Nephron progenitor cell (in vitro differentiated cells): ENCODE measurements at regions not wholly inside any gene's neighbourhood (a gene's known extent, or its start where the extent isn't known, plus 50 kb on each side); places are given as distances from the start of the nearest gene placed in this dataset.

Experiments used
- DNase-seq: peaks from one replicate; pipeline ENCODE4 v3.0.0; 2021
- H3K27ac Mint-ChIP-seq: 2 replicates; pipeline ENCODE4 v1.8.0; 2021; ENCODE audit warnings: mild to moderate bottlenecking, moderate library complexity, mixed read lengths
- H3K27me3 Mint-ChIP-seq: 2 replicates; pipeline ENCODE4 v1.8.0; 2021; ENCODE audit warnings: mild to moderate bottlenecking, low read depth, mixed read lengths; ENCODE audit not compliant: poor library complexity
- H3K36me3 Mint-ChIP-seq: 2 replicates; pipeline ENCODE4 v1.8.0; 2021; ENCODE audit warnings: low read depth, mixed read lengths
- H3K4me1 Mint-ChIP-seq: 2 replicates; pipeline ENCODE4 v1.8.0; 2021; ENCODE audit warnings: mixed read lengths
- H3K4me3 Mint-ChIP-seq: 2 replicates; pipeline ENCODE4 v1.8.0; 2021; ENCODE audit warnings: mild to moderate bottlenecking, moderate library complexity, mixed read lengths
- H3K9me3 Mint-ChIP-seq: 2 replicates; pipeline ENCODE4 v1.8.0; 2021; ENCODE audit warnings: mild to moderate bottlenecking, moderate library complexity, mixed read lengths
- CTCF ChIP-seq: fragments of 200-600 bp; sonication (generic); IDR thresholded peaks from 2 replicates; pipeline ENCODE4 v1.5.0; 2021; ENCODE audit warnings: antibody characterized with exemption

- DNase-seq: no peak
- no peaks in the 10 kb centered on the region for H3K36me3 Mint-ChIP-seq
- H3K9me3 Mint-ChIP-seq: no peaks in the 10 kb centered on the region
- H3K27ac Mint-ChIP-seq: peak overlapping the region; percentile 24
- H3K4me3 Mint-ChIP-seq: no peak overlapping the region
- peaks cover 51% of the 10 kb centered on the region for H3K4me1 Mint-ChIP-seq
- TF ChIP-seq CTCF: no peak
- H3K27me3 Mint-ChIP-seq: peaks cover 4% of the 10 kb centered on the region
Observed at GRCh38 chr10:118214776-118215175, 127.3 kb downstream of the FAM204A start.

GRCh38 chr10:118213436-118213835, 128.7 kb downstream of the FAM204A start:
- no peaks in the 10 kb centered on the region for H3K9me3 Mint-ChIP-seq
- peaks cover 57% of the 10 kb centered on the region for H3K4me1 Mint-ChIP-seq
- DNase-seq: no peak
- no peaks in the 10 kb centered on the region for H3K36me3 Mint-ChIP-seq
- TF ChIP-seq CTCF: no peak
- H3K27ac Mint-ChIP-seq: peak overlapping the region; percentile 93
- peak overlapping the region; percentile 12 for H3K4me3 Mint-ChIP-seq
- no peaks in the 10 kb centered on the region for H3K27me3 Mint-ChIP-seq

- Mint-ChIP-seq H3K4me3 (no peak overlapping the region), H3K4me1 (peaks cover 46% of the 10 kb centered on the region), H3K9me3 (no peaks in the 10 kb centered on the region), H3K27ac (no peak overlapping the region), H3K27me3 (no peaks in the 10 kb centered on the region), H3K36me3 (no peaks in the 10 kb centered on the region)
- TF ChIP-seq CTCF: no peak
- no peak for DNase-seq
Observed at GRCh38 chr10:118210276-118210675, 131.8 kb downstream of the FAM204A start.

- no peak for DNase-seq
- Mint-ChIP-seq H3K27ac (no peak overlapping the region), H3K36me3 (no peaks in the 10 kb centered on the region), H3K4me3 (no peak overlapping the region), H3K9me3 (no peaks in the 10 kb centered on the region), H3K27me3 (peaks cover 7% of the 10 kb centered on the region), H3K4me1 (peaks cover 37% of the 10 kb centered on the region)
- TF ChIP-seq CTCF: no peak
Observed at GRCh38 chr10:118209215-118209614, 132.9 kb downstream of the FAM204A start.

GRCh38 chr10:118207470-118208007, 134.6 kb downstream of the FAM204A start:
- DNase-seq: no peak
- H3K4me1 Mint-ChIP-seq: peaks cover 31% of the 10 kb centered on the region
- no peaks in the 10 kb centered on the region for H3K9me3 Mint-ChIP-seq
- H3K36me3 Mint-ChIP-seq: no peaks in the 10 kb centered on the region
- peaks cover 7% of the 10 kb centered on the region for H3K27me3 Mint-ChIP-seq
- no peak for TF ChIP-seq CTCF
- H3K4me3 Mint-ChIP-seq: no peak overlapping the region
- H3K27ac Mint-ChIP-seq: no peak overlapping the region

GRCh38 chr10:118204292-118204943, 137.7 kb downstream of the FAM204A start:
- Mint-ChIP-seq H3K4me3 (no peak overlapping the region), H3K27me3 (peaks cover 7% of the 10 kb centered on the region), H3K36me3 (no peaks in the 10 kb centered on the region), H3K27ac (no peak overlapping the region), H3K9me3 (no peaks in the 10 kb centered on the region), H3K4me1 (peaks cover 24% of the 10 kb centered on the region)
- DNase-seq: no peak
- no peak for TF ChIP-seq CTCF
